Nucleus accumbens (tissue), 56 donors: ENCODE measurements at regions not wholly inside any gene's neighbourhood (a gene's known extent, or its start where the extent isn't known, plus 50 kb on each side); places are given as distances from the start of the nearest gene placed in this dataset.
"Not testable (repeated sequence)": the region's sequence is repeated elsewhere in the genome, so short reads cannot be mapped to it uniquely, and the experiment has no call there.

Experiments
- DNase-seq, 56 donors: peaks; one replicate each; lab custom pipeline; 2025; lab: John Stamatoyannopoulos, UW

- no peak for DNase-seq
Observed at GRCh38 chr13:33409673-33410510, 124.3 kb upstream of the STARD13 start.

GRCh38 chr13:33410619-33411018 lies 125.1 kb upstream of the STARD13 start:
- no peak for DNase-seq

- DNase-seq = no peak
Observed at GRCh38 chr13:33411312-33411711, 125.8 kb upstream of the STARD13 start.

- DNase-seq = no peak
Observed at GRCh38 chr13:33415822-33416221, 130.3 kb upstream of the STARD13 start.

- not testable (repeated sequence) for DNase-seq
Observed at GRCh38 chr13:33418224-33418953, 132.8 kb upstream of the STARD13 start.

GRCh38 chr13:33420117-33420516 lies 134.6 kb upstream of the STARD13 start:
- DNase-seq = not testable (repeated sequence)

GRCh38 chr13:33426131-33426530 lies 140.6 kb upstream of the STARD13 start:
- no peak for DNase-seq

GRCh38 chr13:33433316-33433715 lies 147.8 kb upstream of the STARD13 start:
- DNase-seq = no peak

GRCh38 chr13:33434676-33435075 lies 149.1 kb upstream of the STARD13 start:
- no peak for DNase-seq

- no peak for DNase-seq
Observed at GRCh38 chr13:33435207-33435606, 149.7 kb upstream of the STARD13 start.

- DNase-seq = no peak
Observed at GRCh38 chr13:33438918-33439317, 153.4 kb upstream of the STARD13 start.

- peak in 1 of 56 donors; percentile 1 for DNase-seq
Observed at GRCh38 chr13:33441015-33441414, 155.5 kb upstream of the STARD13 start.

GRCh38 chr13:33445024-33445423 lies 159.5 kb upstream of the STARD13 start:
- DNase-seq = no peak

GRCh38 chr13:33445476-33445875 lies 159.9 kb upstream of the STARD13 start:
- DNase-seq = no peak

GRCh38 chr13:33446821-33447725 lies 161.5 kb upstream of the STARD13 start:
- peak in 2 of 56 donors; percentile 3 to 4 for DNase-seq

- DNase-seq = no peak
Observed at GRCh38 chr13:33448889-33449288, 163.3 kb upstream of the STARD13 start.

GRCh38 chr13:33450956-33451709 lies 165.6 kb upstream of the STARD13 start:
- DNase-seq = no peak

GRCh38 chr13:33452873-33453517 lies 167.4 kb upstream of the STARD13 start:
- peak in 4 of 56 donors; percentile 1 to 18 (median 2) for DNase-seq

GRCh38 chr13:33453936-33454335 lies 168.4 kb upstream of the STARD13 start:
- no peak for DNase-seq
